ENCODE measurements at regions not wholly inside any gene's neighbourhood (a gene's known extent, or its start where the extent isn't known, plus 50 kb on each side); places are given as distances from the start of the nearest gene placed in this dataset.

DNA sequence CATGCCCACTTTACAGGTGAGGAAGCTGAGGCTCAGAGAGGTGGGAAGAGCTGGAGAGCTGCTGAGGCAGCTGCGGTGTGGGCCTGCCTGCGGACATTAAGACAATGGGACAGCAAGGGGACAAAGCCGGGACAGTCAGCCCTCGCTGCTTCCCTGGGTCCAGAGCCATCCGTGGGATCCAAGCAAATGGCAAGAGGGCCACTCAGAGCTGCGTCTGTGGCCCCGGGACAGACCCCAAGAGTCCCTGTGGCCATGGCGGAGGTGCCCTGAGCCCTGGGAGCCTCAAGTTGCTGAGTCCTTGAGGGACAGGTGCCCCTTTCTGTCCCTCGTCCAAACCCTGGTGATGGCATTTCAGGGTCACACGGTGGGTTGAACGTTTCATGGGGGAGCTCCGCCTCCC lies 191.9 kb downstream of the OLFM1 start:
- TF ChIP-seq POLR2A (IDR thresholded peaks at IDR 0.05; ENCODE audit: extremely low read depth, insufficient read length): no peak
- TF ChIP-seq, protein P1, sequence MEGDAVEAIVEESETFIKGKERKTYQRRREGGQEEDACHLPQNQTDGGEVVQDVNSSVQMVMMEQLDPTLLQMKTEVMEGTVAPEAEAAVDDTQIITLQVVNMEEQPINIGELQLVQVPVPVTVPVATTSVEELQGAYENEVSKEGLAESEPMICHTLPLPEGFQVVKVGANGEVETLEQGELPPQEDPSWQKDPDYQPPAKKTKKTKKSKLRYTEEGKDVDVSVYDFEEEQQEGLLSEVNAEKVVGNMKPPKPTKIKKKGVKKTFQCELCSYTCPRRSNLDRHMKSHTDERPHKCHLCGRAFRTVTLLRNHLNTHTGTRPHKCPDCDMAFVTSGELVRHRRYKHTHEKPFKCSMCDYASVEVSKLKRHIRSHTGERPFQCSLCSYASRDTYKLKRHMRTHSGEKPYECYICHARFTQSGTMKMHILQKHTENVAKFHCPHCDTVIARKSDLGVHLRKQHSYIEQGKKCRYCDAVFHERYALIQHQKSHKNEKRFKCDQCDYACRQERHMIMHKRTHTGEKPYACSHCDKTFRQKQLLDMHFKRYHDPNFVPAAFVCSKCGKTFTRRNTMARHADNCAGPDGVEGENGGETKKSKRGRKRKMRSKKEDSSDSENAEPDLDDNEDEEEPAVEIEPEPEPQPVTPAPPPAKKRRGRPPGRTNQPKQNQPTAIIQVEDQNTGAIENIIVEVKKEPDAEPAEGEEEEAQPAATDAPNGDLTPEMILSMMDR (IDR thresholded peaks at IDR 0.05; ENCODE audit: low read depth, low read length): no peak

Data from NB4 (cell line).